D721Med (cell line): ENCODE measurements at regions not wholly inside any gene's neighbourhood (a gene's known extent, or its start where the extent isn't known, plus 50 kb on each side); places are given as distances from the start of the nearest gene placed in this dataset.
"Not testable (repeated sequence)": the region's sequence is repeated elsewhere in the genome, so short reads cannot be mapped to it uniquely, and the experiment has no call there.

Experiments
- DNase-seq: peaks from one replicate; pipeline ENCODE4 v3.0.0; 2011; ENCODE audit warnings: low spot score; ENCODE audit not compliant: insufficient read length
- FAIRE-seq: peaks from 2 replicates; lab custom pipeline; 2011; peaks lifted over from hg19 to GRCh38; lab: Jason Lieb, UNC
- TF ChIP-seq, protein P1 (sequence below): IDR thresholded peaks from 2 replicates; pipeline ENCODE4 v1.5.1; 2012; ENCODE audit warnings: mild to moderate bottlenecking, control low read depth; ENCODE audit not compliant: insufficient read depth; ENCODE audit errors: missing control alignments

DNA sequence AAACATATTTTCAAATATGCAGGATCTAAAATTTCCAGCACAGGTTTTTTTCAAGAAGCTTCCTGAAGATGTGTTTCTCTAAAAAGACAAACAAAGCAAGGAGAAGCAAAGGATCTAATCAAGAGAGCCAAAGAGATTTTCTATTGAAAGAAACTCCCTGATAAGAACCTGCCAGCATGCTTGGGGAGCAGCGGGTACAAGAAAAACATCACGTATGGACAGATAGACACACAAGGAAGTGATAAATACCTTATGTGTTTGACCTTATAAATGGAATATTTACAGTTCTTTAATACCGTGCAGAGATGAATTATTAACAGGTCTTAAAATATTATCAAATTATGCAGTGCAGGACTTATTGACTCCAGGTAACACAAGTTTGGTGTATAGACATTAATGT, 562.1 kb downstream of the DACH1 start:
- TF ChIP-seq, protein P1, sequence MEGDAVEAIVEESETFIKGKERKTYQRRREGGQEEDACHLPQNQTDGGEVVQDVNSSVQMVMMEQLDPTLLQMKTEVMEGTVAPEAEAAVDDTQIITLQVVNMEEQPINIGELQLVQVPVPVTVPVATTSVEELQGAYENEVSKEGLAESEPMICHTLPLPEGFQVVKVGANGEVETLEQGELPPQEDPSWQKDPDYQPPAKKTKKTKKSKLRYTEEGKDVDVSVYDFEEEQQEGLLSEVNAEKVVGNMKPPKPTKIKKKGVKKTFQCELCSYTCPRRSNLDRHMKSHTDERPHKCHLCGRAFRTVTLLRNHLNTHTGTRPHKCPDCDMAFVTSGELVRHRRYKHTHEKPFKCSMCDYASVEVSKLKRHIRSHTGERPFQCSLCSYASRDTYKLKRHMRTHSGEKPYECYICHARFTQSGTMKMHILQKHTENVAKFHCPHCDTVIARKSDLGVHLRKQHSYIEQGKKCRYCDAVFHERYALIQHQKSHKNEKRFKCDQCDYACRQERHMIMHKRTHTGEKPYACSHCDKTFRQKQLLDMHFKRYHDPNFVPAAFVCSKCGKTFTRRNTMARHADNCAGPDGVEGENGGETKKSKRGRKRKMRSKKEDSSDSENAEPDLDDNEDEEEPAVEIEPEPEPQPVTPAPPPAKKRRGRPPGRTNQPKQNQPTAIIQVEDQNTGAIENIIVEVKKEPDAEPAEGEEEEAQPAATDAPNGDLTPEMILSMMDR = no peak
- DNase-seq = no peak
- FAIRE-seq = no peak

DNA sequence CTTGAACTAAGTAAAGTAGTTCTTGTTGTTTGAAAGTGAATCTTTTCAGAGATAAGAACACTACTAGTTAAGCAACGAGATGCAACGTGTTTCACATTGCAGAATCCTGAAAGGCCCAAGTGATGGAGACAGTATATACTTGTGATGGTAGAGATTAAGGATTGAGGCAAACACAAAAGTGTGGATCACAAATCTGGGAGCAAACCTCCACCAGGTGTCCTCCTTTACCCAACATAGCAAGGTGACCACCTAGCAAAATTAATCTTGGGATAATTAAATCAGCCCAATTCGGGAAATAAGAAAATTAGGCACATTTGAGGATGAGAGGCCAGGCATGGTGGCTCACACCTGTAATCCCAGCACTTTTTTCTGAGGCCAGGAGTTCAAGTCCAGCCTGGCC, 563.9 kb downstream of the DACH1 start:
- DNase-seq (no peak), FAIRE-seq (no peak)
- TF ChIP-seq, protein P1 = peak; percentile 41

DNA sequence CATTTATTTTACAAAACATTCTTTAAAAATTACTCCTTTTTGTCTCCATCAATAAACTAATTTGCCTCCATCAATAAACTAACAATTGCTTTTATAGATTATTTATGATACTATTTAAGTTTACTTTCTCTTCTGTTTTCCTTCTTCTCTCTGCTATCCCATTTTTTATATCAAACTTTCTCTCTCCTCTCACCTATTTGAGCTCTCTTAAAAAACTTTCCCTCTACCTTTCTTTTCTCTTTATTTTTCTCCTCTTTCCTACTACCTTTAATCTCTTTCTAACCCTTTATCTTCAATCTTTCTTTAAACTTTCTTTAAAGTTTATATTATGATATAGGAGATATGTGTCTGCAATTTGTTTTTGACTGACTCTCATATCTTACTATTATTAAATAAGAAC, 566.4 kb downstream of the DACH1 start:
- TF ChIP-seq, protein P1 = no peak
- FAIRE-seq (no peak), DNase-seq (no peak)

DNA sequence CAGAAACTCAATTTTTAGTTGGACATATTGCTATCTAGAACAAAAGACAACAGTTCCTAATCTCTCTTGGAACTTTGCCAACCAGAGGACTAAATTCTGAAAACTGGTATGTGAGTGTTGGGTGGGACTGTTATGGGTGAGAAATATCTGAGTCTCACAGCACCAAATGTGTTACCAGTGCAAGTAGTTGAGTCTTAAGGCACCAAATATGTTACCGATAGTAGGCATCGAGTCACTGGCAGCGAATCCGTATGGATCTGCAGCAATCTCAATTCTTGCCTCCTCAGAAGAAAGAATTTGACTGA, 575.2 kb downstream of the DACH1 start:
- FAIRE-seq (no peak), DNase-seq (no peak)
- TF ChIP-seq, protein P1 = no peak

DNA sequence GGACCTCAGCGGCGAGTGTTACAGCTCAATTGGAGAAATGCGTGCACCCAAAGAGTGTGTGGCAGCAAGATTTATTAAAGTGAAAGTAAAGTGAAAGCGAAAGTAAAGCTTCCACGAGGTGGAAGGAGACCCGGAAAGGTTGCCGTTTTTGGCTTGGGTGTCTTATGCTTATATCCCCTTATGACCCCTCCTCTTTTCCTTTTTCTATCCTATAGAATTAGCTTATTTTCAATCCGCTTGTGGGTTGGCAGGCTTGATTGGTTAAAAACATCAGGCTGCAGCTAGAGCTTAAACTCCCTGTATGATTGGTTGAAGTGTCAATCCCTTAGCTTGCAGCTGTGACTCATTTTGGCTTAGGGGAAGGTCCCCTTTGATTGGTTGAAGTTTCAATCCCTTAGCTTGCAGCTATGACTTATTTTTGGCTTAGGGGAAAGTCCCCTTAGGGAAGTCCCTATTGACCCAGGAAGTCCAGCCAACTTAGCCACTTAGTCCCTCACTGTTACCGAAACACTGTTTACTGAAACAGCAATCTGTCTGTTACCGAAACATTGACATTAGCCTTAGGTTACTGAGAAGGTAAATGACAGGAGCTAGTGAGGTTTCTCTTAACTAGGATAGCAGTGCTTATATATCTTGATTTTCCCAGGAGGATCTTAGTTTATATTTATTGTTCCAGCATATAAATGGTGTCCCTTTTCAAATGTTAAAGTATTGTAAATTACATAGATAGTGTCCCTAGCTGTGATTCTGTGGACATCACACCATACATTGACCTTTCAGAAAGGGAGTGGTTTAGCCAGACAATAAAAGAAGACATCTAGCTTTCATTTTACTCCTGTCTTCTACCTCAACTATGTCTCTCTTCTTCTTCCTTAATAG, 575.8 kb downstream of the DACH1 start:
- TF ChIP-seq, protein P1 = no peak
- FAIRE-seq = no peak
- DNase-seq = no peak

DNA sequence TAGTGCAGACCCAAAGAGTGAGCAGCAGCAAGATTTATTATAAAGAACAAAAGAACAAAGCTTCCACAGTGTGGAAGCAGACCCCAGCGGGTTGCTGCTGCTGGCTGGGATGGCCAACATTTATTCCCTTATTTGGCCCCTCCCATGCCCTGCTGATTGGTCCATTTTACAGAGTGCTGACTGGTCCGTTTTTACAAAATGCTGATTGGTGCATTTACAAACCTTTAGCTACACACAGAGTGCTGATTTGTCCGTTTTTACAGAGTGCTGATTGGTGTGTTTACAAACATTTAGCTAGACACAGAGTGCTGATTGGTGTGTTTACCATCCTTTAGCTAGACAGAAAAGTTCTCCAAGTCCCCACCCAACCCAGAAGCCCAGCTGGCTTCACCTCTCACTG, 577.0 kb downstream of the DACH1 start:
- DNase-seq, FAIRE-seq: not testable (repeated sequence)

DNA sequence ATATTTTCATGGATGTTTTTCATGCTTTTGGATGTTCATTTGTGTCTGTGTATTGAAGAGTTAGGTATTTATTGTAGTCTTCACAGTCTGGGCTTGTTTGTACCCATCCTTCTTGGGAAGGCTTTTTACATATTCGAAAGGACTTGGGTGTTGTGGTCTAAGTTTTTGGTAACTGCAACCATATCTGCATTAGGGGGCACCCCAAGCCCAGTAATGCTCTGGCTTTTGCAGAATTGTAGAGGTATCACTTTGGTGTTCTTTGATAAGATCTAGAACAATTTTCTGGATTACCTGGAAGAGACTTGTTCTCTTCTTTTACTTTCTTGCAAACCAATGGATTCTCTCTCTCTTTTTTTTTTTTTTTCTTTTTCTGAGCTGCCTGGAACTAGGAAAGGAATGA, 581.3 kb downstream of the DACH1 start:
- TF ChIP-seq, protein P1 = peak; percentile 40
- DNase-seq (no peak), FAIRE-seq (no peak)

DNA sequence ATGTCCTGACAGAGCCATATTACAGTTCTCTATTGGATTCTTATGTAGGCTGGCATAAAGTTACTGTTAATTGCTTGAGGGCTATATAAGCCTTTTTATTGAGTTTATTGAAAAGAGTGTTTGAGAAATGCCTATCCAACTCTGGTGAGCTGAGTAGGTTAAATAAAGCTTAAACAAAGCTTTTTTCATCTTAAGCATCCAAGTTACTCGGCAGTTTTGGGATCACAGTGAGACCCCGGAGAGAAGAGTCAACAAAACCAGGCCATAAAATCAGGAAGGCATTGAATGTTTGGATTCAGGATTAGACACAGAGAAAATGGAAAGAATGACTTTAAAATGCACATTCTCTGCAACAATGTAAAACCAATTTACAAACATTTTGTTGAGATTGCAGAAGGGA, 588.5 kb downstream of the DACH1 start:
- TF ChIP-seq, protein P1 = no peak
- no peak for DNase-seq
- no peak for FAIRE-seq
